ENCODE measurements at regions not wholly inside any gene's neighbourhood (a gene's known extent, or its start where the extent isn't known, plus 50 kb on each side); places are given as distances from the start of the nearest gene placed in this dataset.

- no peak overlapping the region for H3K27ac ChIP-seq (ENCODE audit: insufficient read depth, low read length)
- no peak overlapping the region for H3K4me2 ChIP-seq (ENCODE audit: extremely low read depth, insufficient read depth, low read length)
- no peaks in the 10 kb centered on the region for H3K36me3 ChIP-seq (ENCODE audit: control insufficient read depth, insufficient read depth, low read length)
- TF ChIP-seq EZH2 (IDR thresholded peaks at IDR 0.05; ENCODE audit: low read length, missing control alignments), result no peak
- no peak for TF ChIP-seq CTCF (conservative IDR thresholded peaks at IDR 0.05 in 1 of 2, IDR thresholded peaks at IDR 0.05 in 1 of 2; ENCODE audit: low read depth in 1 of 2, low read length in 2 of 2)
- H3K4me3 ChIP-seq (replicated peaks in 1 of 4; ENCODE audit: control extremely low read depth in 1 of 4, insufficient read depth in 1 of 4, low read depth in 3 of 4, low read length in 4 of 4), result no peak overlapping the region
- no peak overlapping the region for H2AFZ ChIP-seq (ENCODE audit: low read length)
- no peaks in the 10 kb centered on the region for H4K20me1 ChIP-seq (ENCODE audit: control insufficient read depth, extremely low read depth, insufficient read depth, low read length)
- H3K9me3 ChIP-seq (ENCODE audit: control insufficient read depth, insufficient read depth, low read depth, low read length), result no peaks in the 10 kb centered on the region
- DNase-seq (ENCODE audit: low read depth in 2 of 2), result no peak
- no peaks in the 10 kb centered on the region for H3K27me3 ChIP-seq (ENCODE audit: control insufficient read depth, insufficient read depth, low read length)
- H3K79me2 ChIP-seq (ENCODE audit: control insufficient read depth, insufficient read depth, low read length), result no peaks in the 10 kb centered on the region
- no peaks in the 10 kb centered on the region for H3K4me1 ChIP-seq (ENCODE audit: control insufficient read depth, extremely low read depth, insufficient read depth, low read length)
- H3K9ac ChIP-seq (ENCODE audit: insufficient read depth, low read length), result no peak overlapping the region
Observed at GRCh38 chr2:239717706-239718105, 307.4 kb downstream of the NDUFA10 start.

GRCh38 chr2:239717319-239717675 lies 307.8 kb downstream of the NDUFA10 start:
- H4K20me1 ChIP-seq (ENCODE audit: control insufficient read depth, extremely low read depth, insufficient read depth, low read length), result no peaks in the 10 kb centered on the region
- H3K36me3 ChIP-seq (ENCODE audit: control insufficient read depth, insufficient read depth, low read length), result no peaks in the 10 kb centered on the region
- no peaks in the 10 kb centered on the region for H3K79me2 ChIP-seq (ENCODE audit: control insufficient read depth, insufficient read depth, low read length)
- no peak overlapping the region for H3K4me2 ChIP-seq (ENCODE audit: extremely low read depth, insufficient read depth, low read length)
- TF ChIP-seq CTCF (conservative IDR thresholded peaks at IDR 0.05 in 1 of 2, IDR thresholded peaks at IDR 0.05 in 1 of 2; ENCODE audit: low read depth in 1 of 2, low read length in 2 of 2) (no peak), EZH2 (IDR thresholded peaks at IDR 0.05; ENCODE audit: low read length, missing control alignments) (no peak)
- H2AFZ ChIP-seq (ENCODE audit: low read length), result no peak overlapping the region
- H3K27me3 ChIP-seq (ENCODE audit: control insufficient read depth, insufficient read depth, low read length), result no peaks in the 10 kb centered on the region
- no peaks in the 10 kb centered on the region for H3K9me3 ChIP-seq (ENCODE audit: control insufficient read depth, insufficient read depth, low read depth, low read length)
- DNase-seq (ENCODE audit: low read depth in 2 of 2), result no peak
- no peak overlapping the region for H3K27ac ChIP-seq (ENCODE audit: insufficient read depth, low read length)
- no peak overlapping the region for H3K9ac ChIP-seq (ENCODE audit: insufficient read depth, low read length)
- no peaks in the 10 kb centered on the region for H3K4me1 ChIP-seq (ENCODE audit: control insufficient read depth, extremely low read depth, insufficient read depth, low read length)
- no peak overlapping the region for H3K4me3 ChIP-seq (replicated peaks in 1 of 4; ENCODE audit: control extremely low read depth in 1 of 4, insufficient read depth in 1 of 4, low read depth in 3 of 4, low read length in 4 of 4)

- H3K4me1 ChIP-seq (ENCODE audit: control insufficient read depth, extremely low read depth, insufficient read depth, low read length), result no peaks in the 10 kb centered on the region
- peak in 1 of 2 donors; percentile 53 for DNase-seq (ENCODE audit: low read depth in 2 of 2)
- no peak overlapping the region for H3K4me3 ChIP-seq (replicated peaks in 1 of 4; ENCODE audit: control extremely low read depth in 1 of 4, insufficient read depth in 1 of 4, low read depth in 3 of 4, low read length in 4 of 4)
- H2AFZ ChIP-seq (ENCODE audit: low read length), result no peak overlapping the region
- no peaks in the 10 kb centered on the region for H3K36me3 ChIP-seq (ENCODE audit: control insufficient read depth, insufficient read depth, low read length)
- no peak overlapping the region for H3K9ac ChIP-seq (ENCODE audit: insufficient read depth, low read length)
- H3K79me2 ChIP-seq (ENCODE audit: control insufficient read depth, insufficient read depth, low read length), result no peaks in the 10 kb centered on the region
- no peak overlapping the region for H3K4me2 ChIP-seq (ENCODE audit: extremely low read depth, insufficient read depth, low read length)
- TF ChIP-seq CTCF (conservative IDR thresholded peaks at IDR 0.05 in 1 of 2, IDR thresholded peaks at IDR 0.05 in 1 of 2; ENCODE audit: low read depth in 1 of 2, low read length in 2 of 2) (no peak), EZH2 (IDR thresholded peaks at IDR 0.05; ENCODE audit: low read length, missing control alignments) (no peak)
- no peaks in the 10 kb centered on the region for H3K9me3 ChIP-seq (ENCODE audit: control insufficient read depth, insufficient read depth, low read depth, low read length)
- no peaks in the 10 kb centered on the region for H3K27me3 ChIP-seq (ENCODE audit: control insufficient read depth, insufficient read depth, low read length)
- no peak overlapping the region for H3K27ac ChIP-seq (ENCODE audit: insufficient read depth, low read length)
- no peaks in the 10 kb centered on the region for H4K20me1 ChIP-seq (ENCODE audit: control insufficient read depth, extremely low read depth, insufficient read depth, low read length)
Observed at GRCh38 chr2:239716536-239717318, 308.4 kb downstream of the NDUFA10 start.
